ENCODE measurements at regions not wholly inside any gene's neighbourhood (a gene's known extent, or its start where the extent isn't known, plus 50 kb on each side); places are given as distances from the start of the nearest gene placed in this dataset.

GRCh38 chr20:39936401-39936800 is 752.6 kb downstream of the MAFB start:
- Mint-ChIP-seq H3K36me3 (ENCODE audit: insufficient read depth) (no peaks in the 10 kb centered on the region), H3K9me3 (ENCODE audit: low read depth) (no peaks in the 10 kb centered on the region), H3K27ac (no peak overlapping the region), H3K4me1 (ENCODE audit: low read depth) (no peaks in the 10 kb centered on the region), H3K4me3 (ENCODE audit: low read depth) (no peak overlapping the region), H3K27me3 (peaks cover 9% of the 10 kb centered on the region)
- no peak for DNase-seq (ENCODE audit: low spot score, unreplicated experiment)
- TF ChIP-seq, protein P1, sequence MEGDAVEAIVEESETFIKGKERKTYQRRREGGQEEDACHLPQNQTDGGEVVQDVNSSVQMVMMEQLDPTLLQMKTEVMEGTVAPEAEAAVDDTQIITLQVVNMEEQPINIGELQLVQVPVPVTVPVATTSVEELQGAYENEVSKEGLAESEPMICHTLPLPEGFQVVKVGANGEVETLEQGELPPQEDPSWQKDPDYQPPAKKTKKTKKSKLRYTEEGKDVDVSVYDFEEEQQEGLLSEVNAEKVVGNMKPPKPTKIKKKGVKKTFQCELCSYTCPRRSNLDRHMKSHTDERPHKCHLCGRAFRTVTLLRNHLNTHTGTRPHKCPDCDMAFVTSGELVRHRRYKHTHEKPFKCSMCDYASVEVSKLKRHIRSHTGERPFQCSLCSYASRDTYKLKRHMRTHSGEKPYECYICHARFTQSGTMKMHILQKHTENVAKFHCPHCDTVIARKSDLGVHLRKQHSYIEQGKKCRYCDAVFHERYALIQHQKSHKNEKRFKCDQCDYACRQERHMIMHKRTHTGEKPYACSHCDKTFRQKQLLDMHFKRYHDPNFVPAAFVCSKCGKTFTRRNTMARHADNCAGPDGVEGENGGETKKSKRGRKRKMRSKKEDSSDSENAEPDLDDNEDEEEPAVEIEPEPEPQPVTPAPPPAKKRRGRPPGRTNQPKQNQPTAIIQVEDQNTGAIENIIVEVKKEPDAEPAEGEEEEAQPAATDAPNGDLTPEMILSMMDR (IDR thresholded peaks at IDR 0.05; ENCODE audit: unreplicated experiment), result no peak

- Mint-ChIP-seq H3K4me3 (ENCODE audit: low read depth) (no peak overlapping the region), H3K4me1 (ENCODE audit: low read depth) (no peaks in the 10 kb centered on the region), H3K36me3 (ENCODE audit: insufficient read depth) (no peaks in the 10 kb centered on the region), H3K27me3 (peaks cover 9% of the 10 kb centered on the region), H3K9me3 (ENCODE audit: low read depth) (no peaks in the 10 kb centered on the region), H3K27ac (no peak overlapping the region)
- TF ChIP-seq, protein P1 (IDR thresholded peaks at IDR 0.05; ENCODE audit: unreplicated experiment), result no peak
- no peak for DNase-seq (ENCODE audit: low spot score, unreplicated experiment)
Measured at GRCh38 chr20:39935901-39936300, 753.1 kb downstream of the MAFB start.

DNA sequence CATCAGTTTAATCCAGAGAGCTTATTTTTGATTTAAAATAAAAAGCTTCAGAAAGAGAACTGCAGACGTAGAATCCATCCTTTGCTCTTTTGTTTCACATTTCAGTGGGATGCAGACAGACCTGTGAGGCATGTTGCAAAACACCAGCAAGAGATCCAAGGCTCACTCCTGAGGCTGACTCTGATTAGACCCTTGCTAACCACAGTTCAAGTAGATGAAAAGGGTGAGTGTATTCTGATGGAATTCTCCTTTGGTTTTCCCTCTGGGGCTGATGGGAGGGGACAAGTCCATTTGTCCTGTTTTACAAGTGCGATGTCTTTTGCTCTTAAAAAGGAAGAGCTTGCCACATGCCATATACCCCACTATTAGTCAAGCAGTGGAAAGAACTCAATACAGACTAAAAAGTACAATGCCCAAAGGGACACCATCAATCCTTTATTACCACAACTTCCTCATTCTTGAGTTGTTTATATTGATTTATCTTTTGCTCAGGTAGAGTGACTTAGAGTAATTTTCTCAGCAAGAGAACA is 772.7 kb downstream of the MAFB start:
- peaks cover 5% of the 10 kb centered on the region for H3K4me1 Mint-ChIP-seq (ENCODE audit: low read depth)
- H3K27me3 Mint-ChIP-seq, result no peaks in the 10 kb centered on the region
- TF ChIP-seq, protein P1 (IDR thresholded peaks at IDR 0.05; ENCODE audit: unreplicated experiment), result no peak
- no peak overlapping the region for H3K4me3 Mint-ChIP-seq (ENCODE audit: low read depth)
- H3K36me3 Mint-ChIP-seq (ENCODE audit: insufficient read depth), result no peaks in the 10 kb centered on the region
- DNase-seq (ENCODE audit: low spot score, unreplicated experiment), result no peak
- H3K9me3 Mint-ChIP-seq (ENCODE audit: low read depth), result peaks cover 4% of the 10 kb centered on the region
- H3K27ac Mint-ChIP-seq, result no peak overlapping the region

DNA sequence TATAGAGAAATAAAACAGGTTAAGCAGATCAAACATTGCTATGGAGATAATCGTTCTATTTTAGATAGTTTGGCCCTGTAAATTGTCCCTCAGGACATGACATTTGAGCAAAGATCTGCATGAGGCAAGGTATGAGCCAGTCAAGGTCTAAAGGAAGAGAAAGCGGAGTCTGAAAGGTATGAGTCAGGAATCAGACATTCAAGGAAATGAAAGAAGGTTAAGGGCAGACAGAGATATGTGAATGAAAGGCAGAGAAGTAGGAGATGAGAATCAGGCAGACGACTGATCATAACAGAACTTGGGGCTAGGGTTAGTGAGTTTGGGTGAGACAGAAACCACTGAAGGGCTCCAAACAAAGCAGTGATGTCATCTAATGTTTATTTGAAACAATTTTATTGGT is 775.8 kb downstream of the MAFB start:
- Mint-ChIP-seq H3K4me1 (ENCODE audit: low read depth) (peaks cover 5% of the 10 kb centered on the region), H3K4me3 (ENCODE audit: low read depth) (no peak overlapping the region), H3K9me3 (ENCODE audit: low read depth) (no peaks in the 10 kb centered on the region)

GRCh38 chr20:39911497-39911896 is 777.5 kb downstream of the MAFB start:
- Mint-ChIP-seq H3K4me3 (ENCODE audit: low read depth) (no peak overlapping the region), H3K27me3 (peaks cover 4% of the 10 kb centered on the region), H3K36me3 (ENCODE audit: insufficient read depth) (no peaks in the 10 kb centered on the region), H3K9me3 (ENCODE audit: low read depth) (no peaks in the 10 kb centered on the region), H3K4me1 (ENCODE audit: low read depth) (peaks cover 2% of the 10 kb centered on the region), H3K27ac (no peak overlapping the region)
- DNase-seq (ENCODE audit: low spot score, unreplicated experiment), result no peak
- TF ChIP-seq, protein P1 (IDR thresholded peaks at IDR 0.05; ENCODE audit: unreplicated experiment), result no peak

More for the DNA sequence above, 775.8 kb downstream of the MAFB start:
- Mint-ChIP-seq H3K27ac (no peak overlapping the region), H3K36me3 (ENCODE audit: insufficient read depth) (no peaks in the 10 kb centered on the region), H3K27me3 (no peaks in the 10 kb centered on the region)
- TF ChIP-seq, protein P1 (IDR thresholded peaks at IDR 0.05; ENCODE audit: unreplicated experiment), result no peak
- no peak for DNase-seq (ENCODE audit: low spot score, unreplicated experiment)

All from progenitor cell of endocrine pancreas (in vitro differentiated cells).